ENCODE measurements at regions not wholly inside any gene's neighbourhood (a gene's known extent, or its start where the extent isn't known, plus 50 kb on each side); places are given as distances from the start of the nearest gene placed in this dataset.

GRCh38 chr14:71338153-71338552 is 430.9 kb downstream of the PCNX1 start:
- H3K27me3 Mint-ChIP-seq (ENCODE audit: low read depth, unreplicated experiment): no peaks in the 10 kb centered on the region
- FAIRE-seq (no peak), DNase-seq (ENCODE audit: low read depth) (no peak)
- H3K4me1 Mint-ChIP-seq (ENCODE audit: low read depth, unreplicated experiment): no peaks in the 10 kb centered on the region
- H3K27me3 ChIP-seq (ENCODE audit: insufficient read depth, low read length): no peaks in the 10 kb centered on the region
- no peak overlapping the region for H3K27ac ChIP-seq (ENCODE audit: low read depth, low read length)
- no peaks in the 10 kb centered on the region for H3K9me3 ChIP-seq (ENCODE audit: insufficient read depth, low read depth, low read length)
- H2AFZ ChIP-seq (ENCODE audit: low read depth, low read length): no peak overlapping the region
- peaks cover 8% of the 10 kb centered on the region for H3K36me3 Mint-ChIP-seq (ENCODE audit: low read depth, unreplicated experiment)
- no peak overlapping the region for H3K4me3 ChIP-seq (ENCODE audit: insufficient read depth, low read depth, low read length)
- TF ChIP-seq EZH2 (IDR thresholded peaks at IDR 0.05; ENCODE audit: insufficient read depth, low read length) (no peak), CTCF (IDR thresholded peaks at IDR 0.05; ENCODE audit: insufficient read depth, low read depth, low read length) (no peak)
- no peak overlapping the region for H3K9ac ChIP-seq (ENCODE audit: low read length)
- H3K79me2 ChIP-seq (ENCODE audit: insufficient read depth, low read length): peaks cover 96% of the 10 kb centered on the region
- no peaks in the 10 kb centered on the region for H3K4me1 ChIP-seq (ENCODE audit: insufficient read depth, low read length)
- no peak overlapping the region for H3K4me2 ChIP-seq (ENCODE audit: low read length)
- H3K4me3 Mint-ChIP-seq (ENCODE audit: unreplicated experiment): no peak overlapping the region
- H3K36me3 ChIP-seq (ENCODE audit: insufficient read depth, low read length): no peaks in the 10 kb centered on the region
- peaks cover 4% of the 10 kb centered on the region for H3K9me3 Mint-ChIP-seq (ENCODE audit: unreplicated experiment)
- peaks cover 73% of the 10 kb centered on the region for H4K20me1 ChIP-seq (ENCODE audit: insufficient read depth, low read length)
- H3K27ac Mint-ChIP-seq (ENCODE audit: unreplicated experiment): no peak overlapping the region

- H3K79me2 ChIP-seq (ENCODE audit: insufficient read depth, low read length): peaks cover 96% of the 10 kb centered on the region
- H3K4me2 ChIP-seq (ENCODE audit: low read length): no peak overlapping the region
- H2AFZ ChIP-seq (ENCODE audit: low read depth, low read length): no peak overlapping the region
- H3K9me3 ChIP-seq (ENCODE audit: insufficient read depth, low read depth, low read length): no peaks in the 10 kb centered on the region
- H3K36me3 ChIP-seq (ENCODE audit: insufficient read depth, low read length): no peaks in the 10 kb centered on the region
- H3K36me3 Mint-ChIP-seq (ENCODE audit: low read depth, unreplicated experiment): peaks cover 6% of the 10 kb centered on the region
- FAIRE-seq (no peak), DNase-seq (ENCODE audit: low read depth) (no peak)
- no peaks in the 10 kb centered on the region for H3K27me3 ChIP-seq (ENCODE audit: insufficient read depth, low read length)
- H3K4me3 ChIP-seq (ENCODE audit: insufficient read depth, low read depth, low read length): no peak overlapping the region
- no peaks in the 10 kb centered on the region for H3K4me1 Mint-ChIP-seq (ENCODE audit: low read depth, unreplicated experiment)
- peaks cover 75% of the 10 kb centered on the region for H4K20me1 ChIP-seq (ENCODE audit: insufficient read depth, low read length)
- no peaks in the 10 kb centered on the region for H3K4me1 ChIP-seq (ENCODE audit: insufficient read depth, low read length)
- no peaks in the 10 kb centered on the region for H3K27me3 Mint-ChIP-seq (ENCODE audit: low read depth, unreplicated experiment)
- no peak overlapping the region for H3K27ac ChIP-seq (ENCODE audit: low read depth, low read length)
- H3K9me3 Mint-ChIP-seq (ENCODE audit: unreplicated experiment): peaks cover 2% of the 10 kb centered on the region
- H3K9ac ChIP-seq (ENCODE audit: low read length): no peak overlapping the region
- no peak overlapping the region for H3K4me3 Mint-ChIP-seq (ENCODE audit: unreplicated experiment)
- no peak for TF ChIP-seq EZH2 (IDR thresholded peaks at IDR 0.05; ENCODE audit: insufficient read depth, low read length)
- no peak for TF ChIP-seq CTCF (IDR thresholded peaks at IDR 0.05; ENCODE audit: insufficient read depth, low read depth, low read length)
- H3K27ac Mint-ChIP-seq (ENCODE audit: unreplicated experiment): no peak overlapping the region
Observed at GRCh38 chr14:71339650-71340415, 432.6 kb downstream of the PCNX1 start.

GRCh38 chr14:71341156-71341555 is 433.9 kb downstream of the PCNX1 start:
- Mint-ChIP-seq H3K9me3 (ENCODE audit: unreplicated experiment) (peaks cover 2% of the 10 kb centered on the region), H3K27ac (ENCODE audit: unreplicated experiment) (no peak overlapping the region), H3K4me1 (ENCODE audit: low read depth, unreplicated experiment) (no peaks in the 10 kb centered on the region), H3K4me3 (ENCODE audit: unreplicated experiment) (no peak overlapping the region), H3K36me3 (ENCODE audit: low read depth, unreplicated experiment) (peaks cover 6% of the 10 kb centered on the region), H3K27me3 (ENCODE audit: low read depth, unreplicated experiment) (no peaks in the 10 kb centered on the region)
- H3K79me2 ChIP-seq (ENCODE audit: insufficient read depth, low read length): peaks cover 94% of the 10 kb centered on the region
- H3K27me3 ChIP-seq (ENCODE audit: insufficient read depth, low read length): no peaks in the 10 kb centered on the region
- H3K27ac ChIP-seq (ENCODE audit: low read depth, low read length): no peak overlapping the region
- H4K20me1 ChIP-seq (ENCODE audit: insufficient read depth, low read length): peaks cover 73% of the 10 kb centered on the region
- H3K4me3 ChIP-seq (ENCODE audit: insufficient read depth, low read depth, low read length): no peak overlapping the region
- TF ChIP-seq CTCF (IDR thresholded peaks at IDR 0.05; ENCODE audit: insufficient read depth, low read depth, low read length) (no peak), EZH2 (IDR thresholded peaks at IDR 0.05; ENCODE audit: insufficient read depth, low read length) (no peak)
- H3K36me3 ChIP-seq (ENCODE audit: insufficient read depth, low read length): no peaks in the 10 kb centered on the region
- H3K9me3 ChIP-seq (ENCODE audit: insufficient read depth, low read depth, low read length): no peaks in the 10 kb centered on the region
- no peaks in the 10 kb centered on the region for H3K4me1 ChIP-seq (ENCODE audit: insufficient read depth, low read length)
- no peak overlapping the region for H3K9ac ChIP-seq (ENCODE audit: low read length)
- no peak overlapping the region for H2AFZ ChIP-seq (ENCODE audit: low read depth, low read length)
- H3K4me2 ChIP-seq (ENCODE audit: low read length): no peak overlapping the region
- FAIRE-seq (no peak), DNase-seq (ENCODE audit: low read depth) (no peak)
